Ascending aorta (tissue), 2 donors: ENCODE measurements at regions not wholly inside any gene's neighbourhood (a gene's known extent, or its start where the extent isn't known, plus 50 kb on each side); places are given as distances from the start of the nearest gene placed in this dataset.

ENCODE experiments used
- DNase-seq, 2 donors: peaks; one replicate each; pipeline ENCODE4 v3.0.0-alpha.2; 2019; ENCODE audit warnings: low spot score in 2 of 2
- H3K27ac ChIP-seq, 2 donors: fragments of 200-600 bp; sonication (generic); one replicate each; pipeline ENCODE4 v1.5.1; 2016 to 2017; ENCODE audit warnings: mild to moderate bottlenecking in 1 of 2
- H3K27me3 ChIP-seq: fragments of 200-600 bp; sonication (generic); one replicate; pipeline ENCODE4 v1.5.1; 2017
- H3K36me3 ChIP-seq, 2 donors: fragments of 200-600 bp; sonication (generic); one replicate each; pipeline ENCODE4 v1.5.1; 2016
- H3K4me1 ChIP-seq, 2 donors: fragments of 200-600 bp; sonication (generic); one replicate each; pipeline ENCODE4 v1.5.1; 2016 to 2017; ENCODE audit warnings: mild to moderate bottlenecking in 1 of 2
- H3K4me3 ChIP-seq, 2 donors: fragments of 200-600 bp; sonication (generic); one replicate each; pipeline ENCODE4 v1.5.1; 2016 to 2017; ENCODE audit warnings: mild to moderate bottlenecking in 1 of 2
- H3K9me3 ChIP-seq, 2 donors: fragments of 200-600 bp; sonication (generic); one replicate each; pipeline ENCODE4 v1.5.1; 2016
- intact Hi-C: fragments of 100-400 bp; cut with DNase I; formaldehyde crosslinking; loops from one replicate; pipeline ENCODE4 v1.15.1; 2023
- TF ChIP-seq, protein P1 (sequence below), 3 experiments: fragments of 200-600 bp in 2 of 3; fragments of 450-650 bp in 1 of 3; sonication (generic) in 2 of 3; IDR thresholded peaks; one replicate each; pipeline ENCODE4 v1.5.1; 2016 to 2019; ENCODE audit warnings: antibody characterized with exemption in 3 of 3, mild to moderate bottlenecking in 1 of 3, moderate library complexity in 1 of 3

DNA sequence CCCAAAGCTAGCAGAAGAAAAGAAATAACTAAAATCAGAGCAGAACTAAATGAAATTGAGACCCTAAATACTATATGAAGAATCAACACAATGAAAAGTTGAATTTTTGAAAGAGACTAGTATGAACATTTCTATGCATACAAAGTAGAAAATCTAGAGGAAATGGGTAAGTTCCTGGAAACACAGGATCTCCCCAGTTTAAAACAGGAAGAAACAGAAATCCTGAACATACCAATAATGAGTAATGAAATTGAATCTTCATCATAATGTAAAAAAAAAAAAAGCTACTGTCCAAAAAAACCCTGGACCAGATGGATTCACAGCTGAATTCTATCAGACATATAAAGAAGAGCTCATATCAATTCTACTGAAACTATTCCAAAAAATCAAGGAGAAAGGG is 233.5 kb downstream of the PLPP3 start:
- H3K27me3 ChIP-seq = no peaks in the 10 kb centered on the region
- peaks cover 0 to 9% of the 10 kb centered on the region in 2 donors for H3K9me3 ChIP-seq
- intact Hi-C loops = no loop called here
- no peak for DNase-seq
- no peak overlapping the region for H3K27ac ChIP-seq
- no peaks in the 10 kb centered on the region for H3K36me3 ChIP-seq
- no peak overlapping the region for H3K4me3 ChIP-seq
- H3K4me1 ChIP-seq = no peaks in the 10 kb centered on the region
- TF ChIP-seq, protein P1, sequence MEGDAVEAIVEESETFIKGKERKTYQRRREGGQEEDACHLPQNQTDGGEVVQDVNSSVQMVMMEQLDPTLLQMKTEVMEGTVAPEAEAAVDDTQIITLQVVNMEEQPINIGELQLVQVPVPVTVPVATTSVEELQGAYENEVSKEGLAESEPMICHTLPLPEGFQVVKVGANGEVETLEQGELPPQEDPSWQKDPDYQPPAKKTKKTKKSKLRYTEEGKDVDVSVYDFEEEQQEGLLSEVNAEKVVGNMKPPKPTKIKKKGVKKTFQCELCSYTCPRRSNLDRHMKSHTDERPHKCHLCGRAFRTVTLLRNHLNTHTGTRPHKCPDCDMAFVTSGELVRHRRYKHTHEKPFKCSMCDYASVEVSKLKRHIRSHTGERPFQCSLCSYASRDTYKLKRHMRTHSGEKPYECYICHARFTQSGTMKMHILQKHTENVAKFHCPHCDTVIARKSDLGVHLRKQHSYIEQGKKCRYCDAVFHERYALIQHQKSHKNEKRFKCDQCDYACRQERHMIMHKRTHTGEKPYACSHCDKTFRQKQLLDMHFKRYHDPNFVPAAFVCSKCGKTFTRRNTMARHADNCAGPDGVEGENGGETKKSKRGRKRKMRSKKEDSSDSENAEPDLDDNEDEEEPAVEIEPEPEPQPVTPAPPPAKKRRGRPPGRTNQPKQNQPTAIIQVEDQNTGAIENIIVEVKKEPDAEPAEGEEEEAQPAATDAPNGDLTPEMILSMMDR (IDR thresholded peaks at IDR 0.05) = no peak

DNA sequence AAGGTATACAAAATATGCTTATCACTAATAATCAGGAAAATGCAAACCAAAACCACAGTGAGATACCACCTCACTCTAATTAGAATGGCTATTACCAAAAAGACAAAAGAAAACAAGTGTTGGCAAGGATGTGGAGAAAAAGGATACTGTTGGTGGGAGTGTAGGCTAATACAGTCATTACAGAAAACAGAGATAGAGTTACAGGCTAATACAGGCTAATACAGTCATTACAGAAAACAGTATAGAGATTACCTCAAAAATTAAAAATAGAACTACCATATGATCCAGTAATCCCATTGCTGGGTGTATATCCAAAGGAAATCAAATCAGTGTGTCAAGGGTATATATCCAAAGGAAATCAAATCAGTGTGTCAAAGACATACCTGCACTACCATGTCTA is 238.4 kb downstream of the PLPP3 start:
- H3K9me3 ChIP-seq = peaks cover 0 to 5% of the 10 kb centered on the region in 2 donors
- TF ChIP-seq, protein P1 (IDR thresholded peaks at IDR 0.05) = no peak
- no peaks in the 10 kb centered on the region for H3K36me3 ChIP-seq
- H3K4me3 ChIP-seq = no peak overlapping the region
- intact Hi-C loops = no loop called here
- H3K27ac ChIP-seq = no peak overlapping the region
- H3K4me1 ChIP-seq = no peaks in the 10 kb centered on the region
- no peaks in the 10 kb centered on the region for H3K27me3 ChIP-seq
- no peak for DNase-seq

DNA sequence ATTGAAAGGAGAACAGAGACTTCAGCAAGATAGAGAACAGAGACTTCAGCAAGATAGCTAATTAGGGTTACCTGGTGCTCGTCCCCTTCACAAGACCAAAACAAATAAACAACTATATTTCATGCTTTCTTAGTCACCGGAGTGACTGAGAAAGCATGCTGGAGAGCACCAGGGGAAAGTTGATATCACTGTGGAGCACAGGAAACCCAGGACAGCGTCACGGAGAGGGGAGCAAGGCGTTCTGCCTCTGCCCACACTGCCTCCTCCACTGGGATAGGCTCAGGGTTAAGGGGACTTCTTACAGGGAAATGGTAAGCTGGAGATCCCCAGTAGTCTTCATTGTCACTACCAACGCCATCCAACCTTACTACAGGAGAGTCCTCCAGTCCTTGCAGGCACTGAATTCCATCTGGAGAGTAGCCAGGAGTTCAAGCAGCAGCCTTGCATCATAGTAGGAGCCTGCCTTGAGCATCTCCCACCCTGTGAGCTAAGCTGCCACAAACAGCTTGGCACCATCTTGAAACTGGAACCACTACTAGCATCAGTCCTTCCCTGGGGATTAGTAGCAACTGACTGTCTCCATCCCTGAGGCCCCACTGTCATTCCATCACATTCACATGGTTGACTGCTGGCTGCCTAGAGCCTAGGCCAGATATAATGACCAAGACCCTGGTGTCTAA is 239.4 kb downstream of the PLPP3 start:
- no peak for DNase-seq
- H3K27me3 ChIP-seq = no peaks in the 10 kb centered on the region
- H3K9me3 ChIP-seq = peaks cover 0 to 5% of the 10 kb centered on the region in 2 donors
- H3K36me3 ChIP-seq = no peaks in the 10 kb centered on the region
- intact Hi-C loops = no loop called here
- H3K4me1 ChIP-seq = no peaks in the 10 kb centered on the region
- TF ChIP-seq, protein P1 (IDR thresholded peaks at IDR 0.05) = no peak
- no peak overlapping the region for H3K4me3 ChIP-seq
- no peak overlapping the region for H3K27ac ChIP-seq

DNA sequence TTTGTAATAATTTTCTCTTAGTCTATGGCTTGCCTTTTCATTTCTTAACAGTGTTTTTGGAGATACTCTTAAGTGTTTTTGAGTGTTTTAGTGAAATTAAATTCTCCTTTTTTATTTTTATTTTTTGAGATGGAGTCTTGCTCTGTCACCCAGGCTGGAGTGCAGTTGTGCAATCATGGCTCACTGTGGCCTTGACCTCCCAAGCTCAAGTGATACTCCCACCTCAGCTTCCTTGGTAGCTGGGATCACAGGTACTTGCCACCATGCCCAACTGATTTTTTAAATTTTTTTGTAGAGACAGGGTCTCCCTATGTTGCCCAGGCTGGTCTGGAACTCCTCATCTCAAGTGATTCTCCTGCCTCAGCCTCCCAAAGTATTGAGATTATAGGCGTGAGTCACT is 240.3 kb downstream of the PLPP3 start:
- H3K36me3 ChIP-seq = no peaks in the 10 kb centered on the region
- H3K4me3 ChIP-seq = no peak overlapping the region
- TF ChIP-seq, protein P1 (IDR thresholded peaks at IDR 0.05) = no peak
- intact Hi-C loops = no loop called here
- H3K9me3 ChIP-seq = no peaks in the 10 kb centered on the region
- H3K27me3 ChIP-seq = no peaks in the 10 kb centered on the region
- H3K27ac ChIP-seq = no peak overlapping the region
- no peak for DNase-seq
- H3K4me1 ChIP-seq = no peaks in the 10 kb centered on the region

DNA sequence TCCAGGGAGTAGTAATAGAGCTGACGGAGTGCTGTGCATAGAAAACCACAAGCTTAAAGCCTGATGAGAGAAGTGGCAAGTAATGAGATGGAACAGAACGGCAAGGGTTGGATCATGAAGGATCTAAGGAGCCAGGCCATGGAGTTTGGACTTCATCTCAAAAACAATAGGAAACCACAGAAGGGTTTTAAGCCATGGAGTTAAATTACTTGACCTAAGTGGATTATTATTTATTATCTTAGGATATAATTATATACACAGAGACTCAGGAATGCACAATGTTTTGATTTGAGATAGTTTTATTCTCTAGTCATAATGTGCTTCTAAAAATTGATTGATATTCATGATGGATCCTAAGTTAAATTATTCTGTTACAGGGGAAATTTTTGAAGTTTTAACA is 242.4 kb downstream of the PLPP3 start:
- TF ChIP-seq, protein P1 (IDR thresholded peaks at IDR 0.05) = no peak
- no peak overlapping the region for H3K4me3 ChIP-seq
- no peak for DNase-seq
- H3K9me3 ChIP-seq = no peaks in the 10 kb centered on the region
- intact Hi-C loops = no loop called here
- no peaks in the 10 kb centered on the region for H3K36me3 ChIP-seq
- no peak overlapping the region for H3K27ac ChIP-seq
- no peaks in the 10 kb centered on the region for H3K4me1 ChIP-seq
- H3K27me3 ChIP-seq = no peaks in the 10 kb centered on the region

DNA sequence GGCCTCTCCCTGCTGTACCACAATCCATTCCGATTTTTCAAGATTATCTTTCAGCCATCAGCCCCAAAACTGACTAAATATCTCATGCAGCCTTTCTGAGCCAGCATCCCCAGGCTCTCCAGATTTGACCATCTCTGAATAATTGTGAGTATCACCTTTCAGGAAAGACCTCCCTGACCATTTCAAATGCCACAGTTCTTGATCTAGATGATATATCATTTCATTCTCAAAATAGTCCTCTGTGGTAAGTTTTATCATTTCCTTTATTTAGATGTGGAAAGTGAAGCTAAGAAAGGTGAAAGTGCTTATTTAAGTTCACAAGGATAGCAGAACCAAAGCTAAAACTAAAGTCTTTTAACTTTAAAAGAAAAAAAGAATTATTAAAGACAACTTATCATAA is 244.0 kb downstream of the PLPP3 start:
- DNase-seq = no peak
- intact Hi-C loops = no loop called here
- TF ChIP-seq, protein P1 (IDR thresholded peaks at IDR 0.05) = no peak
- H3K9me3 ChIP-seq = no peaks in the 10 kb centered on the region
- no peaks in the 10 kb centered on the region for H3K4me1 ChIP-seq
- H3K4me3 ChIP-seq = no peak overlapping the region
- H3K27me3 ChIP-seq = no peaks in the 10 kb centered on the region
- H3K27ac ChIP-seq = no peak overlapping the region
- no peaks in the 10 kb centered on the region for H3K36me3 ChIP-seq
